Activated CD4-positive, CD25-positive, alpha-beta regulatory T cell treated with anti-CD3 and anti-CD28 coated beads, Interleukin-2, amount 50 U/mL, for 72 hours (primary cell): ENCODE measurements at regions not wholly inside any gene's neighbourhood (a gene's known extent, or its start where the extent isn't known, plus 50 kb on each side); places are given as distances from the start of the nearest gene placed in this dataset.

Experiments used
- DNase-seq: peaks from one replicate; pipeline ENCODE4 v3.0.0; 2021

- no peak for DNase-seq
Measured at GRCh38 chr5:51279983-51280706, 103.1 kb upstream of the ISL1 start.

GRCh38 chr5:51286046-51286445, 97.2 kb upstream of the ISL1 start:
- DNase-seq: no peak

GRCh38 chr5:51302343-51302742, 80.9 kb upstream of the ISL1 start:
- no peak for DNase-seq

GRCh38 chr5:51326844-51327243, 56.4 kb upstream of the ISL1 start:
- no peak for DNase-seq
